Peyer's patch (tissue), 4 donors: ENCODE measurements at regions not wholly inside any gene's neighbourhood (a gene's known extent, or its start where the extent isn't known, plus 50 kb on each side); places are given as distances from the start of the nearest gene placed in this dataset.

ENCODE experiments used
- POLR2A ChIP-seq, 2 donors: fragments of 450-650 bp; IDR thresholded peaks; one replicate each; pipeline ENCODE4 v1.5.1; 2017; ENCODE audit warnings: antibody characterized with exemption in 2 of 2, mild to moderate bottlenecking in 2 of 2, moderate library complexity in 2 of 2
- TF ChIP-seq, protein P1 (sequence below), 6 experiments: fragments of 450-650 bp in 4 of 6; fragments of 200-600 bp in 2 of 6; sonication (generic) in 1 of 6; IDR thresholded peaks; one replicate each; pipeline ENCODE4 v1.5.1; 2017 to 2019; ENCODE audit warnings: antibody characterized with exemption in 6 of 6, mild to moderate bottlenecking in 3 of 6, moderate library complexity in 1 of 6

DNA sequence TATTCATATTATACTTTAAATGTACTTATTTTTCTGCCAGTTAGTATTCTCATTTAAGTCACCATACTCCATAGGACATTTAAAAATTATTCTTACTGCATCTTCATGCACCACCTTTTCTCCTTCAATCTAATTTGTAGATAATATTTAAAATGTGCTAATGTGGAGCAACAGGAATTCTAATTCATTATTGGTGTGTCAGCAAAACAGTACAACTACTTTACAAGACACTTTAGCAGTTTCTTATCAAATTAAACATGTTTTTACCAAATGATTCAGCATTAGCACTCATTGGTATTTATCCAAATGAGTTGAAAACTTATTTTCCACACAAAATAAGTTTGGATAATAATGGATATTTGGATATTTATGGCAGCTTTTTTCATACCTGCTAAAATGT is 1041.8 kb upstream of the ADGRB3 start:
- TF ChIP-seq, protein P1, sequence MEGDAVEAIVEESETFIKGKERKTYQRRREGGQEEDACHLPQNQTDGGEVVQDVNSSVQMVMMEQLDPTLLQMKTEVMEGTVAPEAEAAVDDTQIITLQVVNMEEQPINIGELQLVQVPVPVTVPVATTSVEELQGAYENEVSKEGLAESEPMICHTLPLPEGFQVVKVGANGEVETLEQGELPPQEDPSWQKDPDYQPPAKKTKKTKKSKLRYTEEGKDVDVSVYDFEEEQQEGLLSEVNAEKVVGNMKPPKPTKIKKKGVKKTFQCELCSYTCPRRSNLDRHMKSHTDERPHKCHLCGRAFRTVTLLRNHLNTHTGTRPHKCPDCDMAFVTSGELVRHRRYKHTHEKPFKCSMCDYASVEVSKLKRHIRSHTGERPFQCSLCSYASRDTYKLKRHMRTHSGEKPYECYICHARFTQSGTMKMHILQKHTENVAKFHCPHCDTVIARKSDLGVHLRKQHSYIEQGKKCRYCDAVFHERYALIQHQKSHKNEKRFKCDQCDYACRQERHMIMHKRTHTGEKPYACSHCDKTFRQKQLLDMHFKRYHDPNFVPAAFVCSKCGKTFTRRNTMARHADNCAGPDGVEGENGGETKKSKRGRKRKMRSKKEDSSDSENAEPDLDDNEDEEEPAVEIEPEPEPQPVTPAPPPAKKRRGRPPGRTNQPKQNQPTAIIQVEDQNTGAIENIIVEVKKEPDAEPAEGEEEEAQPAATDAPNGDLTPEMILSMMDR (IDR thresholded peaks at IDR 0.05): no peak
- TF ChIP-seq POLR2A (IDR thresholded peaks at IDR 0.05): no peak
